Tibial nerve (tissue), 4 donors: ENCODE measurements at regions not wholly inside any gene's neighbourhood (a gene's known extent, or its start where the extent isn't known, plus 50 kb on each side); places are given as distances from the start of the nearest gene placed in this dataset.

Source experiments
- DNase-seq, 2 donors: peaks; one replicate each; pipeline ENCODE4 v3.0.0-alpha.2; 2019; ENCODE audit warnings: low spot score in 2 of 2
- H3K27ac ChIP-seq, 4 donors: fragments of 200-600 bp; sonication (generic) in 3 of 4; one replicate each; pipeline ENCODE4 v1.5.1; 2017 to 2019; ENCODE audit warnings: mild to moderate bottlenecking in 1 of 4
- H3K27me3 ChIP-seq, 2 donors: fragments of 200-600 bp; sonication (generic) in 1 of 2; one replicate each; pipeline versions ENCODE4 v1.5.1 to v1.6.0; 2017 to 2019
- H3K36me3 ChIP-seq, 3 donors: fragments of 200-600 bp; sonication (generic); one replicate each; pipeline ENCODE4 v1.5.1; 2018 to 2019
- H3K4me1 ChIP-seq, 4 donors: fragments of 200-600 bp; sonication (generic) in 3 of 4; one replicate each; pipeline ENCODE4 v1.5.1; 2017 to 2019
- H3K4me3 ChIP-seq, 4 donors: fragments of 200-600 bp; sonication (generic) in 3 of 4; one replicate each; pipeline ENCODE4 v1.5.1; 2017 to 2019; ENCODE audit warnings: mild to moderate bottlenecking in 1 of 4, moderate library complexity in 1 of 4
- H3K9me3 ChIP-seq, 4 donors: fragments of 200-600 bp; sonication (generic) in 3 of 4; one replicate each; pipeline ENCODE4 v1.5.1; 2017 to 2019
- CTCF ChIP-seq, 5 experiments: fragments of 200-600 bp in 3 of 5; fragments of 450-650 bp in 2 of 5; sonication (generic) in 3 of 5; IDR thresholded peaks; one replicate each; pipeline ENCODE4 v1.5.1; 2016 to 2019; ENCODE audit warnings: antibody characterized with exemption in 5 of 5, mild to moderate bottlenecking in 3 of 5, moderate library complexity in 2 of 5
- EP300 ChIP-seq, 2 donors: sonication (generic); formaldehyde crosslinking; IDR thresholded peaks; one replicate each; pipeline ENCODE4 v1.6.1; 2017; ENCODE audit warnings: antibody characterized with exemption in 2 of 2, mild to moderate bottlenecking in 1 of 2
- POLR2A ChIP-seq, 2 donors: fragments of 450-650 bp; IDR thresholded peaks; one replicate each; pipeline ENCODE4 v1.6.1; 2017; ENCODE audit warnings: antibody characterized with exemption in 2 of 2, mild to moderate bottlenecking in 2 of 2, moderate library complexity in 2 of 2
- WGBS, 2 donors: methylation state at CpG; one replicate each; pipeline ENCODE4 v1.1.5; 2018; 5-methylcytosine and 5-hydroxymethylcytosine counted together

GRCh38 chr2:23292024-23292423 lies 93.0 kb upstream of the KLHL29 start:
- peak overlapping the region in 2 of 4 donors; percentile 9 to 50 for H3K27ac ChIP-seq
- DNase-seq: no peak
- no peaks in the 10 kb centered on the region for H3K27me3 ChIP-seq
- WGBS, 2 donors: 91 to 97% methylated on average over 3 of the region's 3 CpGs
- peaks cover 0 to 62% (median 15%) of the 10 kb centered on the region in 4 donors for H3K4me1 ChIP-seq
- TF ChIP-seq CTCF (IDR thresholded peaks at IDR 0.05) (no peak), POLR2A (IDR thresholded peaks at IDR 0.05) (no peak), EP300 (IDR thresholded peaks at IDR 0.05) (no peak)
- H3K9me3 ChIP-seq: no peaks in the 10 kb centered on the region
- no peaks in the 10 kb centered on the region for H3K36me3 ChIP-seq
- no peak overlapping the region for H3K4me3 ChIP-seq

- Histone ChIP-seq H3K4me1 (peaks cover 0 to 52% (median 11%) of the 10 kb centered on the region in 4 donors), H3K36me3 (no peaks in the 10 kb centered on the region), H3K27ac (peak overlapping the region in 1 of 4 donors; percentile 28), H3K4me3 (no peak overlapping the region), H3K27me3 (no peaks in the 10 kb centered on the region), H3K9me3 (no peaks in the 10 kb centered on the region)
- 32 to 38% methylated on average over 6 of the region's 6 CpGs for WGBS, 2 donors
- peak in 1 of 2 donors; percentile 21 for TF ChIP-seq EP300 (IDR thresholded peaks at IDR 0.05)
- no peak for TF ChIP-seq CTCF (IDR thresholded peaks at IDR 0.05)
- peak in 1 of 2 donors; percentile 40 for DNase-seq
These were observed 91.9 kb upstream of the KLHL29 start for GRCh38 chr2:23293063-23293462.

GRCh38 chr2:23293731-23294130 lies 91.2 kb upstream of the KLHL29 start:
- H3K36me3 ChIP-seq: no peaks in the 10 kb centered on the region
- H3K4me1 ChIP-seq: peaks cover 0 to 45% (median 8%) of the 10 kb centered on the region in 4 donors
- TF ChIP-seq POLR2A (IDR thresholded peaks at IDR 0.05) (no peak), CTCF (IDR thresholded peaks at IDR 0.05) (no peak), EP300 (IDR thresholded peaks at IDR 0.05) (no peak)
- no peaks in the 10 kb centered on the region for H3K9me3 ChIP-seq
- H3K27me3 ChIP-seq: no peaks in the 10 kb centered on the region
- 17 to 19% methylated on average over 7 of the region's 7 CpGs for WGBS, 2 donors
- no peak for DNase-seq
- H3K27ac ChIP-seq: no peak overlapping the region
- H3K4me3 ChIP-seq: no peak overlapping the region

- Histone ChIP-seq H3K36me3 (no peaks in the 10 kb centered on the region), H3K4me3 (no peak overlapping the region), H3K9me3 (no peaks in the 10 kb centered on the region), H3K4me1 (peaks cover 0 to 41% (median 6%) of the 10 kb centered on the region in 4 donors), H3K27me3 (no peaks in the 10 kb centered on the region), H3K27ac (no peak overlapping the region)
- DNase-seq: no peak
- 57 to 65% methylated on average over 4 of the region's 4 CpGs for WGBS, 2 donors
- TF ChIP-seq POLR2A (IDR thresholded peaks at IDR 0.05): no peak
- TF ChIP-seq EP300 (IDR thresholded peaks at IDR 0.05): no peak
- TF ChIP-seq CTCF (IDR thresholded peaks at IDR 0.05): no peak
These were observed 90.7 kb upstream of the KLHL29 start for GRCh38 chr2:23294238-23294637.

GRCh38 chr2:23296691-23297090 lies 88.3 kb upstream of the KLHL29 start:
- no peaks in the 10 kb centered on the region for H3K36me3 ChIP-seq
- H3K4me3 ChIP-seq: no peak overlapping the region
- no peak for DNase-seq
- peaks cover 0 to 26% (median 6%) of the 10 kb centered on the region in 4 donors for H3K4me1 ChIP-seq
- H3K27ac ChIP-seq: no peak overlapping the region
- WGBS, 2 donors: 85 to 89% methylated on average over 9 of the region's 9 CpGs
- H3K9me3 ChIP-seq: no peaks in the 10 kb centered on the region
- TF ChIP-seq POLR2A (IDR thresholded peaks at IDR 0.05) (no peak), CTCF (IDR thresholded peaks at IDR 0.05) (no peak), EP300 (IDR thresholded peaks at IDR 0.05) (no peak)
- H3K27me3 ChIP-seq: no peaks in the 10 kb centered on the region
